B cell (primary cell): ENCODE measurements at regions not wholly inside any gene's neighbourhood (a gene's known extent, or its start where the extent isn't known, plus 50 kb on each side); places are given as distances from the start of the nearest gene placed in this dataset.

ENCODE experiments used
- CTCF ChIP-seq: fragments of 200-600 bp; IDR thresholded peaks from one replicate; pipeline ENCODE4 v1.8.0; 2022; ENCODE audit warnings: antibody characterized with exemption, mild to moderate bottlenecking
- EZH2 ChIP-seq: IDR thresholded peaks from 2 replicates; pipeline ENCODE4 v1.6.1; 2012; ENCODE audit warnings: borderline replicate concordance, low read depth, mild to moderate bottlenecking, moderate library complexity, low read length; ENCODE audit not compliant: insufficient read depth, poor library complexity, severe bottlenecking

- TF ChIP-seq CTCF (no peak), EZH2 (no peak)
Observed at GRCh38 chr16:48087639-48088038, 68.2 kb downstream of the ABCC12 start.
